GM12878 (cell line): ENCODE measurements at regions not wholly inside any gene's neighbourhood (a gene's known extent, or its start where the extent isn't known, plus 50 kb on each side); places are given as distances from the start of the nearest gene placed in this dataset.

Experiments used
- ATAC-seq: fragments of 200-7000 bp; cut with Tn5 transposase; 3 replicates; pipeline ENCODE4 v1.9.1; 2020; ENCODE audit warnings: mild to moderate bottlenecking, moderate library complexity
- BruUV-seq: library from RNA; stranded (reverse); fragments of 400-500 nt; replicated peaks from 2 replicates; lab custom pipeline; 2021; lab: Mats Ljungman, UMichigan
- CTCF ChIA-PET: fragments of 300-600 bp; sonication (Branson Sonifier 250); formaldehyde crosslinking; extraction: SDS; loops from one replicate; lab custom pipeline; 2021; ENCODE audit warnings: inconsistent platforms; lab: Yijun Ruan, JAX
- POLR2A ChIA-PET: fragments of 350-600 bp; formaldehyde crosslinking; extraction: SDS; loops from one replicate; lab custom pipeline; 2021; ENCODE audit warnings: inconsistent platforms; lab: Charles Lee
- RAD21 ChIA-PET: fragments of 300-600 bp; sonication (Branson Sonifier 250); formaldehyde crosslinking; loops from one replicate; lab custom pipeline; 2023; ENCODE audit warnings: antibody characterized with exemption; ENCODE audit not compliant: unreplicated experiment; lab: Charles Lee
- SMC1A ChIA-PET: fragments of 300-600 bp; sonication (Branson Sonifier 250); formaldehyde crosslinking; loops from one replicate; lab custom pipeline; 2023; ENCODE audit not compliant: unreplicated experiment, uncharacterized antibody; lab: Charles Lee
- DNase-seq: peaks from one replicate; pipeline ENCODE4 v3.0.0-alpha.2; 2011; ENCODE audit warnings: low read depth, low spot score
- FAIRE-seq: peaks from 3 replicates; lab custom pipeline; 2011; peaks lifted over from hg19 to GRCh38; lab: Jason Lieb, UNC
- H2AFZ ChIP-seq: 2 replicates; pipeline ENCODE4 v1.6.0; 2011; ENCODE audit warnings: low read depth, low read length, control low read depth; ENCODE audit not compliant: control insufficient read depth
- H3K27ac ChIP-seq: 2 replicates; pipeline ENCODE4 v1.5.1; 2011; ENCODE audit warnings: control low read depth; ENCODE audit not compliant: control insufficient read depth, insufficient read depth
- H3K27me3 ChIP-seq, 2 experiments: replicated peaks in 1 of 2; 2 replicates each; pipeline versions ENCODE4 v1.6.0 to v1.6.1; 2011; ENCODE audit warnings: low read length in 1 of 2; ENCODE audit not compliant: control insufficient read depth in 2 of 2, insufficient read depth in 2 of 2
- H3K36me3 ChIP-seq, 2 experiments: 2 replicates each; pipeline ENCODE4 v1.5.1; 2011; ENCODE audit warnings: low read length in 1 of 2; ENCODE audit not compliant: control insufficient read depth in 2 of 2, insufficient read depth in 2 of 2
- H3K4me1 ChIP-seq: 2 replicates; pipeline ENCODE4 v1.6.1; 2011; ENCODE audit warnings: mild to moderate bottlenecking, low read length, moderate library complexity, mixed read lengths; ENCODE audit not compliant: control insufficient read depth, insufficient read depth
- H3K4me2 ChIP-seq: 2 replicates; pipeline ENCODE4 v1.6.0; 2011; ENCODE audit warnings: control low read depth; ENCODE audit not compliant: control insufficient read depth, insufficient read depth
- H3K4me3 ChIP-seq: fragments of 200-600 bp; sonication (generic); 2 replicates; pipeline ENCODE4 v1.5.1; 2016
- H3K79me2 ChIP-seq: 2 replicates; pipeline ENCODE4 v1.6.0; 2011; ENCODE audit warnings: low read length; ENCODE audit not compliant: control insufficient read depth, insufficient read depth
- H3K9ac ChIP-seq: 2 replicates; pipeline ENCODE4 v1.8.0; 2011; ENCODE audit warnings: low read length, control low read depth, mixed read lengths; ENCODE audit not compliant: control insufficient read depth, insufficient read depth
- H3K9me3 ChIP-seq: replicated peaks from 3 replicates; pipeline ENCODE4 v1.5.1; 2011; ENCODE audit warnings: mild to moderate bottlenecking, low read length; ENCODE audit not compliant: control insufficient read depth, insufficient read depth
- H4K20me1 ChIP-seq: 2 replicates; pipeline ENCODE4 v1.6.0; 2011; ENCODE audit not compliant: control insufficient read depth, insufficient read depth
- BHLHE40 ChIP-seq, 2 experiments: fragments of 450-650 bp in 1 of 2; IDR thresholded peaks; 2 replicates each; pipeline ENCODE4 v1.6.1; 2011 to 2017; ENCODE audit warnings: low read depth in 2 of 2, borderline replicate concordance in 1 of 2, improper control_type of control experiment in 1 of 2, low read length in 1 of 2, mild to moderate bottlenecking in 1 of 2
- CREB1 ChIP-seq: IDR thresholded peaks from 2 replicates; pipeline ENCODE4 v1.6.1; 2012; ENCODE audit warnings: low read depth, mild to moderate bottlenecking, inconsistent platforms
- EED ChIP-seq: sonication (generic); IDR thresholded peaks from 2 replicates; pipeline ENCODE4 v1.6.1; 2016; ENCODE audit warnings: antibody characterized with exemption, low read depth
- NKRF ChIP-seq: fragments of 450-650 bp; conservative IDR thresholded peaks from 2 replicates; pipeline ENCODE4 v1.6.1; 2017; ENCODE audit warnings: mild to moderate bottlenecking, moderate library complexity
- NR2C1 ChIP-seq: fragments of 450-650 bp; IDR thresholded peaks from 2 replicates; pipeline ENCODE4 v1.6.1; 2017; ENCODE audit warnings: antibody characterized with exemption, mild to moderate bottlenecking, moderate library complexity
- NR2F1 ChIP-seq: fragments of 450-650 bp; conservative IDR thresholded peaks from 2 replicates; pipeline ENCODE4 v1.6.1; 2017; ENCODE audit warnings: mild to moderate bottlenecking
- SPI1 ChIP-seq: IDR thresholded peaks from 2 replicates; pipeline ENCODE4 v1.6.1; 2011; ENCODE audit warnings: low read depth, mild to moderate bottlenecking, low read length, moderate library complexity, borderline replicate concordance; ENCODE audit not compliant: insufficient read depth
- ZNF384 ChIP-seq: IDR thresholded peaks from 2 replicates; pipeline ENCODE4 v1.6.1; 2012; ENCODE audit warnings: low read depth, mild to moderate bottlenecking, low read length, improper control_type of control experiment, borderline replicate concordance
- WGBS: methylation state at CpG from one replicate; pipeline ENCODE4 v1.1.6; 2016; ENCODE audit warnings: low lambda C conversion rate; ENCODE audit not compliant: insufficient replicate concordance, insufficient coverage; ENCODE audit errors: missing lambda C conversion rate; 5-methylcytosine and 5-hydroxymethylcytosine counted together
- in situ Hi-C: fragments of 300-500 bp; cut with MboI; formaldehyde crosslinking; loops from 9 replicates; pipeline ENCODE4 v1.14.3; 2018; ENCODE audit warnings: mixed read lengths
- intact Hi-C: fragments of 100-400 bp; cut with micrococcal nuclease; formaldehyde crosslinking; loops from one replicate; pipeline ENCODE4 v1.14.2; 2022; ENCODE audit not compliant: unreplicated experiment
- TF ChIP-seq, protein P1 (sequence below): fragments of 450-650 bp; IDR thresholded peaks from 2 replicates; pipeline ENCODE4 v1.6.1; 2018; ENCODE audit warnings: mild to moderate bottlenecking, low read depth, moderate library complexity; ENCODE audit not compliant: partially characterized antibody

DNA sequence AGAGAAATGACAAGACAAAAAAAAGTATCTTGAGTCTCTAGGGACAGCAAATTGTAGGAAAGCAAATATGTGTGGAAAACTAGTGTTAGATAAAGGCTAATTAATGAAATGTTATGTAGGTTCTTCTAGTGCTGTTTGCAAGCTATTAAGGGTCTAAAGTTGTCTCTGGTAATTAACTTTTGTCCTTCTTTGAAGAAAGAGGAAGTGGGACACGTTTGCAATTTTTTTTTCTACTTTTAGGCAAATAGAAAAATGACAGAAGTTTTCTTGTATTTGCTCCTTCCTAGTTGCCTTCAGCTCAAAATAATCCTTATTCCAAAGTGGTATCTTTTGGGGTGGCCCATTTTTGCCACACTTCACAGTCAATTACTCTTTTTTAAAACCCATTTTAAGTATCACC lies 1877.7 kb upstream of the PRR20A start:
- Histone ChIP-seq H3K9ac (no peak overlapping the region), H3K4me1 (no peaks in the 10 kb centered on the region), H2AFZ (no peak overlapping the region), H4K20me1 (no peaks in the 10 kb centered on the region), H3K36me3 (no peaks in the 10 kb centered on the region), H3K27ac (no peak overlapping the region), H3K4me3 (no peak overlapping the region), H3K9me3 (no peaks in the 10 kb centered on the region)
- CTCF ChIA-PET: interaction anchor here (1.3 kb wide), 1 partner anchor 12 kb away, joined by 3 read pairs; no protein-coding TSS in a partner anchor
- no peak for DNase-seq
- intact Hi-C loops (no loop called here), in situ Hi-C loops (no loop called here)
- BruUV-seq: no TSS peak
- SMC1A ChIA-PET: interaction anchor here (0.7 kb wide), 1 partner anchor 454 kb away, joined by 3 read pairs; no protein-coding TSS in a partner anchor
- POLR2A ChIA-PET: no interaction called here
- 0% methylated on average over 1 of the region's 1 CpG for WGBS
- RAD21 ChIA-PET: no interaction called here
- peak; percentile 55; the same call in 1 of the 2 replicates for TF ChIP-seq ZNF384
- TF ChIP-seq SPI1: peak; percentile 63
- TF ChIP-seq CREB1: no peak
- TF ChIP-seq BHLHE40 (IDR thresholded peaks at IDR 0.05; ENCODE audit: borderline replicate concordance in 1 of 2, low read depth in 2 of 2, low read length in 1 of 2): 0 out of 4 replicates have a peak, but pooled peaks of 1 of the 2 experiments have one; percentile 40
- TF ChIP-seq, all 136 proteins: peak for 3
- Histone ChIP-seq H3K79me2 (no peaks in the 10 kb centered on the region), H3K4me2 (no peak overlapping the region), H3K27me3 (no peaks in the 10 kb centered on the region)
- no peak for ATAC-seq
- no peak for FAIRE-seq

DNA sequence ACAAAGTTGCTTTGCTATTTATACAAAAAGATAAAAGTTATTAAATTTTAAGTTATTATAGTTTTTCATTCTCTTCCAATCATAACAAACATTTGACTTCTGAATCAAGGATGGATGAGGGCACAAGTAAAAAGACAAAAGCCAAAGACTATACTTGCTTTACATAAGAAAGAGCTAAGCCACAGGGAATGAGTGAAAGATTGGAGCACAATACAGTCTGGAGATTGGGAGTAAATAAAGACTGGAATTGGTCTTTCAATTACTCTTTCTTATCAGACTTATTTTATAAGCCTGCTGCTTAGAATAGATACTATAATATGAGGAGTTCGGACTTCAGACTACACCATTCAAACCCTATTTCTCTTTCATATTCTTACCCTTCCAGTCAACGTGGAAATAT lies 1874.1 kb upstream of the PRR20A start:
- WGBS: 0% methylated on average over 2 of the region's 2 CpGs
- H3K4me1 ChIP-seq: no peaks in the 10 kb centered on the region
- H2AFZ ChIP-seq: no peak overlapping the region
- H4K20me1 ChIP-seq: no peaks in the 10 kb centered on the region
- RAD21 ChIA-PET: no interaction called here
- FAIRE-seq: no peak
- H3K9ac ChIP-seq: no peak overlapping the region
- no peaks in the 10 kb centered on the region for H3K27me3 ChIP-seq
- no peaks in the 10 kb centered on the region for H3K36me3 ChIP-seq
- no peak overlapping the region for H3K4me3 ChIP-seq
- ATAC-seq: no peak
- in situ Hi-C loops: no loop called here
- no peak for DNase-seq
- intact Hi-C loops: no loop called here
- no peak overlapping the region for H3K4me2 ChIP-seq
- H3K27ac ChIP-seq: no peak overlapping the region
- no peaks in the 10 kb centered on the region for H3K79me2 ChIP-seq
- CTCF ChIA-PET: no interaction called here
- SMC1A ChIA-PET: no interaction called here
- no TSS peak for BruUV-seq
- no peaks in the 10 kb centered on the region for H3K9me3 ChIP-seq
- POLR2A ChIA-PET: no interaction called here
- TF ChIP-seq EED (no peak), NR2C1 (no peak), NKRF (no peak), NR2F1 (no peak)
- TF ChIP-seq, protein P1, sequence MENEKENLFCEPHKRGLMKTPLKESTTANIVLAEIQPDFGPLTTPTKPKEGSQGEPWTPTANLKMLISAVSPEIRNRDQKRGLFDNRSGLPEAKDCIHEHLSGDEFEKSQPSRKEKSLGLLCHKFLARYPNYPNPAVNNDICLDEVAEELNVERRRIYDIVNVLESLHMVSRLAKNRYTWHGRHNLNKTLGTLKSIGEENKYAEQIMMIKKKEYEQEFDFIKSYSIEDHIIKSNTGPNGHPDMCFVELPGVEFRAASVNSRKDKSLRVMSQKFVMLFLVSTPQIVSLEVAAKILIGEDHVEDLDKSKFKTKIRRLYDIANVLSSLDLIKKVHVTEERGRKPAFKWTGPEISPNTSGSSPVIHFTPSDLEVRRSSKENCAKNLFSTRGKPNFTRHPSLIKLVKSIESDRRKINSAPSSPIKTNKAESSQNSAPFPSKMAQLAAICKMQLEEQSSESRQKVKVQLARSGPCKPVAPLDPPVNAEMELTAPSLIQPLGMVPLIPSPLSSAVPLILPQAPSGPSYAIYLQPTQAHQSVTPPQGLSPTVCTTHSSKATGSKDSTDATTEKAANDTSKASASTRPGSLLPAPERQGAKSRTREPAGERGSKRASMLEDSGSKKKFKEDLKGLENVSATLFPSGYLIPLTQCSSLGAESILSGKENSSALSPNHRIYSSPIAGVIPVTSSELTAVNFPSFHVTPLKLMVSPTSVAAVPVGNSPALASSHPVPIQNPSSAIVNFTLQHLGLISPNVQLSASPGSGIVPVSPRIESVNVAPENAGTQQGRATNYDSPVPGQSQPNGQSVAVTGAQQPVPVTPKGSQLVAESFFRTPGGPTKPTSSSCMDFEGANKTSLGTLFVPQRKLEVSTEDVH: no peak
